ENCODE measurements at regions not wholly inside any gene's neighbourhood (a gene's known extent, or its start where the extent isn't known, plus 50 kb on each side); places are given as distances from the start of the nearest gene placed in this dataset.

DNA sequence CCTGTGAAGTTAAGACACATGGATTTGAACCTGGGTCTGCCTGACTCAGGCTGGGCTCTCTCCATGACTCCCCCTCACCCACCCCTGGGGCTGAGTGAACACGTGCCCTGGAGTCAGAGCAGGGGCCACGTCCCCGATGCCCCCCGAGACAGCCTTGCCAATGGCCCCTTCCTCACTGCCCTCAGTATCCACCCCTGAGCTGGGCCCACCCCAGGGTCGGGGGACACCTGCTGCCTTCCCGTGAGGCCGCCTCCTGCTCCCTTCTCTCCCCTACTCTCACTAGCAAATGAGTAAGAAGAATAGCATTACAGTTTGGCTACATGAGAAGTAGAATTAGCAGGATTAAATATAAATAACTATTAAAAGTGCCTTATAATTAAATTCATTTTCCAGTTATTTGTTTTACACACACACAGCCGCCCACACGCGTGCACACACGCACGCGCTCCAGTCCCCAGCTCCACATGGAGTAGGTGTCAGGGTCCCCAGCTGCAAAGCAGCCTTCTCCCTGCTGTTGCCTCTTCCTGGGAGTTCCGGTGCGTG, 117.4 kb upstream of the LINGO1 start:
- TF ChIP-seq, protein P1, sequence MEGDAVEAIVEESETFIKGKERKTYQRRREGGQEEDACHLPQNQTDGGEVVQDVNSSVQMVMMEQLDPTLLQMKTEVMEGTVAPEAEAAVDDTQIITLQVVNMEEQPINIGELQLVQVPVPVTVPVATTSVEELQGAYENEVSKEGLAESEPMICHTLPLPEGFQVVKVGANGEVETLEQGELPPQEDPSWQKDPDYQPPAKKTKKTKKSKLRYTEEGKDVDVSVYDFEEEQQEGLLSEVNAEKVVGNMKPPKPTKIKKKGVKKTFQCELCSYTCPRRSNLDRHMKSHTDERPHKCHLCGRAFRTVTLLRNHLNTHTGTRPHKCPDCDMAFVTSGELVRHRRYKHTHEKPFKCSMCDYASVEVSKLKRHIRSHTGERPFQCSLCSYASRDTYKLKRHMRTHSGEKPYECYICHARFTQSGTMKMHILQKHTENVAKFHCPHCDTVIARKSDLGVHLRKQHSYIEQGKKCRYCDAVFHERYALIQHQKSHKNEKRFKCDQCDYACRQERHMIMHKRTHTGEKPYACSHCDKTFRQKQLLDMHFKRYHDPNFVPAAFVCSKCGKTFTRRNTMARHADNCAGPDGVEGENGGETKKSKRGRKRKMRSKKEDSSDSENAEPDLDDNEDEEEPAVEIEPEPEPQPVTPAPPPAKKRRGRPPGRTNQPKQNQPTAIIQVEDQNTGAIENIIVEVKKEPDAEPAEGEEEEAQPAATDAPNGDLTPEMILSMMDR (IDR thresholded peaks at IDR 0.05; ENCODE audit: control extremely low read depth in 1 of 3, insufficient read depth in 1 of 3, low read depth in 1 of 3, low read length in 3 of 3), result no peak
- TF ChIP-seq SRF (IDR thresholded peaks at IDR 0.05; ENCODE audit: low read depth, low read length), result no peak
- no peak for TF ChIP-seq SUZ12 (IDR thresholded peaks at IDR 0.05; ENCODE audit: low read length)

All from H1 (cell line).